H1 (cell line): ENCODE measurements at regions not wholly inside any gene's neighbourhood (a gene's known extent, or its start where the extent isn't known, plus 50 kb on each side); places are given as distances from the start of the nearest gene placed in this dataset.

Source experiments
- CTCF ChIA-PET: fragments of 300-600 bp; sonication (Branson Sonifier 250); formaldehyde crosslinking; loops from one replicate; lab custom pipeline; 2021; ENCODE audit not compliant: partially characterized antibody; lab: Charles Lee
- POLR2A ChIA-PET: fragments of 300-600 bp; sonication (Branson Sonifier 250); formaldehyde crosslinking; loops from one replicate; lab custom pipeline; 2021; ENCODE audit warnings: inconsistent platforms; ENCODE audit not compliant: partially characterized antibody; lab: Charles Lee
- DNase-seq, 2 experiments: peaks; one replicate each; pipeline versions ENCODE4 v3.0.0 to v3.0.0-alpha.2; 2010 to 2022; ENCODE audit warnings: low spot score in 2 of 2, low read depth in 1 of 2, mixed read lengths in 1 of 2
- FAIRE-seq: peaks from 2 replicates; lab custom pipeline; 2011; peaks lifted over from hg19 to GRCh38; lab: Jason Lieb, UNC
- H2AFZ ChIP-seq: 2 replicates; pipeline ENCODE4 v1.8.1; 2012; ENCODE audit warnings: low read length, inconsistent platforms
- H2AK5ac ChIP-seq: 2 replicates; pipeline ENCODE4 v1.6.1; 2013; ENCODE audit warnings: low read depth, low read length
- H2BK120ac ChIP-seq: replicated peaks from 2 replicates; pipeline ENCODE3; 2013; ENCODE audit warnings: low read depth, low read length, inconsistent platforms
- H2BK12ac ChIP-seq: 2 replicates; pipeline ENCODE4 v1.6.1; 2013; ENCODE audit warnings: low read depth, low read length
- H2BK15ac ChIP-seq: 2 replicates; pipeline ENCODE4 v1.6.1; 2013; ENCODE audit warnings: low read length
- H2BK20ac ChIP-seq: 2 replicates; pipeline ENCODE4 v1.6.1; 2013; ENCODE audit warnings: low read length
- H2BK5ac ChIP-seq: 2 replicates; pipeline ENCODE4 v1.6.1; 2013; ENCODE audit warnings: low read depth, low read length
- H3K14ac ChIP-seq: 2 replicates; pipeline ENCODE4 v1.6.1; 2013; ENCODE audit warnings: inconsistent platforms; ENCODE audit not compliant: insufficient read length
- H3K18ac ChIP-seq: 2 replicates; pipeline ENCODE4 v1.6.1; 2013; ENCODE audit warnings: low read length; ENCODE audit errors: extremely low read depth
- H3K23ac ChIP-seq: 2 replicates; pipeline ENCODE4 v1.6.1; 2013; ENCODE audit warnings: inconsistent platforms; ENCODE audit not compliant: insufficient read length
- H3K23me2 ChIP-seq: 2 replicates; pipeline ENCODE4 v1.6.1; 2013; ENCODE audit warnings: low read depth, low read length
- H3K27ac ChIP-seq: 2 replicates; pipeline ENCODE4 v1.6.1; 2011; ENCODE audit warnings: low read depth, low read length, inconsistent platforms
- H3K27me3 ChIP-seq, 4 experiments: replicated peaks in 1 of 4; 1 replicate in 1 of 4; 2 replicates in 3 of 4; pipeline versions ENCODE4 v1.6.1 to v1.8.1; 2011 to 2013; ENCODE audit warnings: low read length in 3 of 4, mild to moderate bottlenecking in 3 of 4, inconsistent platforms in 2 of 4, mixed read lengths in 2 of 4, moderate library complexity in 1 of 4; ENCODE audit not compliant: control insufficient read depth in 3 of 4, insufficient read depth in 3 of 4; ENCODE audit errors: extremely low read depth in 1 of 4
- H3K36me3 ChIP-seq, 4 experiments: 2 replicates each; pipeline versions ENCODE4 v1.6.1 to v1.8.1; 2011 to 2013; ENCODE audit warnings: mild to moderate bottlenecking in 4 of 4, low read length in 3 of 4, moderate library complexity in 2 of 4, control low read depth in 1 of 4, inconsistent platforms in 1 of 4; ENCODE audit not compliant: insufficient read depth in 4 of 4, control insufficient read depth in 2 of 4
- H3K4ac ChIP-seq: replicated peaks from 2 replicates; pipeline ENCODE3; 2013; ENCODE audit warnings: low read length, low read depth, mixed read lengths, inconsistent platforms; ENCODE audit not compliant: insufficient read length
- H3K4me1 ChIP-seq, 4 experiments: replicated peaks in 1 of 4; 1 replicate in 1 of 4; 2 replicates in 3 of 4; pipeline versions ENCODE4 v1.6.1 to v1.8.1; 2011 to 2013; ENCODE audit warnings: low read length in 3 of 4, inconsistent platforms in 2 of 4, mixed read lengths in 1 of 4; ENCODE audit not compliant: insufficient read depth in 4 of 4, control insufficient read depth in 3 of 4
- H3K4me2 ChIP-seq, 2 experiments: 2 replicates each; pipeline versions ENCODE4 v1.6.1 to v1.8.1; 2011 to 2013; ENCODE audit warnings: low read depth in 2 of 2, low read length in 2 of 2, control low read depth in 1 of 2, inconsistent platforms in 1 of 2, mild to moderate bottlenecking in 1 of 2; ENCODE audit not compliant: insufficient read depth in 1 of 2
- H3K4me3 ChIP-seq, 4 experiments: fragments of 200-600, 300-600 bp in 1 of 4; sonication (generic), shearing (Covaris generic), sonication (Bioruptor Twin) in 1 of 4; 2 replicates each; pipeline versions ENCODE4 v1.5.1 to v1.8.1; 2011 to 2016; ENCODE audit warnings: low read length in 4 of 4, low read depth in 3 of 4, control low read depth in 2 of 4, inconsistent platforms in 2 of 4, mild to moderate bottlenecking in 2 of 4, mixed read lengths in 1 of 4, moderate library complexity in 1 of 4; ENCODE audit not compliant: insufficient read depth in 2 of 4; ENCODE audit errors: extremely low read depth in 1 of 4
- H3K56ac ChIP-seq: replicated peaks from 2 replicates; pipeline ENCODE3; 2013; ENCODE audit warnings: low read depth, mild to moderate bottlenecking, mixed read lengths, low read length, inconsistent platforms; ENCODE audit not compliant: insufficient read length
- H3K79me1 ChIP-seq: 2 replicates; pipeline ENCODE4 v1.6.1; 2013; ENCODE audit warnings: low read depth, low read length, control low read depth
- H3K79me2 ChIP-seq, 2 experiments: 2 replicates each; pipeline versions ENCODE4 v1.6.1 to v1.8.1; 2012 to 2013; ENCODE audit warnings: low read length in 2 of 2, mild to moderate bottlenecking in 2 of 2, inconsistent platforms in 1 of 2; ENCODE audit not compliant: insufficient read depth in 2 of 2, control insufficient read depth in 1 of 2
- H3K9ac ChIP-seq, 4 experiments: replicated peaks in 1 of 4; 1 replicate in 1 of 4; 2 replicates in 3 of 4; pipeline versions ENCODE4 v1.6.1 to v1.8.1; 2011 to 2013; ENCODE audit warnings: low read depth in 3 of 4, low read length in 3 of 4, control low read depth in 2 of 4, mild to moderate bottlenecking in 2 of 4, moderate library complexity in 2 of 4, inconsistent platforms in 1 of 4; ENCODE audit errors: extremely low read depth in 1 of 4
- H3K9me3 ChIP-seq, 2 experiments: 2 replicates each; pipeline versions ENCODE4 v1.6.1 to v1.8.1; 2012 to 2013; ENCODE audit warnings: mild to moderate bottlenecking in 2 of 2, moderate library complexity in 2 of 2, control low read depth in 1 of 2, inconsistent platforms in 1 of 2, low read depth in 1 of 2, low read length in 1 of 2, mixed read lengths in 1 of 2; ENCODE audit not compliant: insufficient read depth in 2 of 2
- H4K20me1 ChIP-seq, 2 experiments: replicated peaks in 1 of 2; 2 replicates each; pipeline versions ENCODE3 to v1.8.1; 2011 to 2013; ENCODE audit warnings: inconsistent platforms in 2 of 2, low read length in 2 of 2, mild to moderate bottlenecking in 1 of 2; ENCODE audit not compliant: insufficient read depth in 2 of 2, control insufficient read depth in 1 of 2
- H4K5ac ChIP-seq: 2 replicates; pipeline ENCODE4 v1.6.1; 2013; ENCODE audit warnings: low read length, low read depth, mixed read lengths, inconsistent platforms; ENCODE audit not compliant: insufficient read length
- H4K8ac ChIP-seq: 2 replicates; pipeline ENCODE4 v1.8.0; 2013; ENCODE audit warnings: mild to moderate bottlenecking, moderate library complexity, low read length, inconsistent platforms; ENCODE audit not compliant: insufficient read depth; ENCODE audit errors: extremely low read depth
- H4K91ac ChIP-seq: replicated peaks from 2 replicates; pipeline ENCODE3; 2013; ENCODE audit warnings: low read length, mixed read lengths, inconsistent platforms; ENCODE audit not compliant: insufficient read length
- ATF2 ChIP-seq: IDR thresholded peaks from 2 replicates; pipeline ENCODE4 v1.6.1; 2012; ENCODE audit warnings: low read length, inconsistent platforms
- BACH1 ChIP-seq: IDR thresholded peaks from 2 replicates; pipeline ENCODE4 v1.6.1; 2012; ENCODE audit warnings: low read length, improper control_type of control experiment
- BRCA1 ChIP-seq: IDR thresholded peaks from 2 replicates; pipeline ENCODE4 v1.6.1; 2012; ENCODE audit warnings: low read depth, low read length, improper control_type of control experiment
- CBX8 ChIP-seq: fragments of 300-800, 300-1000 bp; sonication (generic); IDR thresholded peaks from 2 replicates; pipeline ENCODE4 v1.7.1; 2016; ENCODE audit warnings: low read depth, low read length, borderline replicate concordance
- CEBPB ChIP-seq: IDR thresholded peaks from 2 replicates; pipeline ENCODE4 v1.6.1; 2012; ENCODE audit warnings: low read depth, low read length
- CHD2 ChIP-seq: IDR thresholded peaks from 2 replicates; pipeline ENCODE4 v1.6.1; 2012; ENCODE audit warnings: low read length, improper control_type of control experiment
- HDAC6 ChIP-seq: IDR thresholded peaks from one replicate; pipeline ENCODE4 v1.7.1; 2012; ENCODE audit warnings: low read depth, mild to moderate bottlenecking, inconsistent platforms, low read length, moderate library complexity
- JUN ChIP-seq: IDR thresholded peaks from 2 replicates; pipeline ENCODE4 v1.6.1; 2011; ENCODE audit warnings: low read depth, mild to moderate bottlenecking, improper control_type of control experiment, low read length
- KDM4A ChIP-seq: IDR thresholded peaks from one replicate; pipeline ENCODE4 v1.7.1; 2012; ENCODE audit warnings: low read depth, mild to moderate bottlenecking, moderate library complexity, low read length, inconsistent platforms; ENCODE audit not compliant: severe bottlenecking
- NRF1 ChIP-seq: IDR thresholded peaks from 2 replicates; pipeline ENCODE4 v1.6.1; 2011; ENCODE audit warnings: mild to moderate bottlenecking, low read depth, low read length, improper control_type of control experiment
- SIN3A ChIP-seq, 2 experiments: IDR thresholded peaks in 1 of 2; conservative IDR thresholded peaks in 1 of 2; 2 replicates each; pipeline ENCODE4 v1.6.1; 2011 to 2012; ENCODE audit warnings: low read length in 2 of 2, improper control_type of control experiment in 1 of 2, low read depth in 1 of 2, mild to moderate bottlenecking in 1 of 2
- SP2 ChIP-seq: IDR thresholded peaks from 2 replicates; pipeline ENCODE4 v1.6.1; 2012; ENCODE audit warnings: mild to moderate bottlenecking, low read length, inconsistent platforms
- whole genome bisulfite sequencing, 2 experiments: shearing (Covaris generic) in 1 of 2; methylation state at CpG; one replicate each; pipeline versions ENCODE4 v1.1.6 to v1.1.7; 2013 to 2015; ENCODE audit warnings: low lambda C conversion rate in 2 of 2, mixed read lengths in 2 of 2, inconsistent platforms in 1 of 2, low coverage in 1 of 2, missing lambda C conversion rate in 1 of 2; ENCODE audit not compliant: insufficient replicate concordance in 2 of 2, insufficient coverage in 1 of 2, insufficient read length in 1 of 2; ENCODE audit errors: extremely low coverage in 1 of 2, missing lambda C conversion rate in 1 of 2; 5-methylcytosine and 5-hydroxymethylcytosine counted together

DNA sequence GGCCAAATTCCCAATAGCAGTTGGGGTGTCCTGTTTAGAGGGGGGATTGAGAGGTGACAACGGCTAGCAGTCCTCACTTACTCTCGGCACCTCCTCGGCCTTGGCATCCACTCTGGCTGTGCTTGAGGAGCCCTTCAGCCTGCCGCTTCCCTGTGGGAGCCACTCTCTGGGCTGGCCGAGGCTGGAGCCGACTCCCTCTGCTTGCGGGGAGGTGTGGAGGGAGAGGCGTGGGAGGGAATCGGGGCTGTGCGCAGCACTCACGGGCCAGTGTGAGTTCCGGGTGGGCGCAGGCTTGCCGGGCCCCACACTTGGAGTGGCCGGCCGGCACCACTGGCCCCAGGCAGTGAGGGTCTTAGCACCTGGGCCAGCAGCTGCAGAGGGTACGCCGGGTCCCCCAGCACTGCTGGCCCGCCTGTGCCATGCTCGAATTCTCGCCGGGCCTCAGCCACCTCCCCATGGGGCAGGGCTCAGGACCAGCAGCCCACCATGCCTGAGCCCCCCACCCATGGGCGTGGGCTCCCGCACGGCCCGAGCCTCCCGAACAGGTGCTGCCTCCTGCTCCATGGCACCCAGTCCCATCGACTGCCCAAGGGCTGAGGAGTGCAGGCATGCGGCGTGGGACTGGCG is 705.9 kb upstream of the ZNF804A start:
- Histone ChIP-seq H3K56ac (no peak overlapping the region), H4K5ac (no peak overlapping the region), H3K14ac (no peak overlapping the region), H4K20me1 (no peaks in the 10 kb centered on the region), H3K4me2 (no peak overlapping the region), H4K8ac (no peak overlapping the region), H4K91ac (no peak overlapping the region), H3K4me3 (no peak overlapping the region), H3K23ac (no peak overlapping the region), H3K27ac (no peak overlapping the region), H3K79me1 (no peaks in the 10 kb centered on the region), H2BK120ac (no peak overlapping the region), H2BK15ac (no peak overlapping the region), H2BK12ac (no peak overlapping the region), H3K4ac (no peak overlapping the region), H3K27me3 (no peaks in the 10 kb centered on the region), H2BK5ac (no peak overlapping the region), H3K23me2 (no peaks in the 10 kb centered on the region), H3K4me1 (no peaks in the 10 kb centered on the region), H3K36me3 (no peaks in the 10 kb centered on the region; a peak in 1 of 8 replicates), H2BK20ac (no peak overlapping the region), H2AK5ac (no peak overlapping the region), H3K9ac (no peak overlapping the region), H3K18ac (no peak overlapping the region), H3K9me3 (peaks cover 4 to 9% of the 10 kb centered on the region in 2 experiments; a peak in 2 of 4 replicates), H2AFZ (no peak overlapping the region), H3K79me2 (no peaks in the 10 kb centered on the region)
- 94% methylated on average over 19 of the region's 31 CpGs; no CpG with 5 or more reads in 1 of the 2 experiments for WGBS, 2 experiments
- DNase-seq = no peak
- POLR2A ChIA-PET = no interaction called here
- CTCF ChIA-PET = interaction anchor here (0.9 to 1.0 kb wide), 2 partner anchors 7 to 25 kb away, joined by 3 read pairs; no protein-coding TSS in a partner anchor
- TF ChIP-seq SIN3A (conservative IDR thresholded peaks at IDR 0.05 in 1 of 2, IDR thresholded peaks at IDR 0.05 in 1 of 2; ENCODE audit: low read depth in 1 of 2, low read length in 2 of 2) (no peak), CBX8 (no peak), CEBPB (no peak), BACH1 (no peak), NRF1 (no peak), SP2 (no peak), ATF2 (no peak), HDAC6 (no peak), KDM4A (no peak), BRCA1 (no peak), JUN (no peak), CHD2 (no peak)
- no peak for FAIRE-seq
